ENCODE measurements at regions not wholly inside any gene's neighbourhood (a gene's known extent, or its start where the extent isn't known, plus 50 kb on each side); places are given as distances from the start of the nearest gene placed in this dataset.

DNA sequence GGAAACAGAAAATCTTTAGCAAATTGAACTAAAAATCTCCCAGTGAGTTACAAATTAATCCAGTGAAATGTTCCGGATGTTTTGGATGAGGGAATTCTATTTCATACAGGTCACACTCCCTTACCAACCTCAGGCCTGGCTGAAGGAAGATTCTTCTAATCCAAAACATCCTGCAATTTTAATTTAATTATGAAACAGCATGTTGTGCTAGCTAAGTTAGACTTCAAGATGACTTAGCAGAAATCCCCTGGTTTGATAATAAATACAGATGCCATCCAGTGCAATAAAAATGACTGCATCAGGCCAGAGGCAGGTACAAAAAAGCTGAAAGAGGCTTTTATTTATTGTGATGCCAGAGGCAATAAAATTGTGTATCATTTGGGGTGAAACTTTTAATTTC lies 96.7 kb upstream of the CLDN10 start:
- no peak for DNase-seq

DNA sequence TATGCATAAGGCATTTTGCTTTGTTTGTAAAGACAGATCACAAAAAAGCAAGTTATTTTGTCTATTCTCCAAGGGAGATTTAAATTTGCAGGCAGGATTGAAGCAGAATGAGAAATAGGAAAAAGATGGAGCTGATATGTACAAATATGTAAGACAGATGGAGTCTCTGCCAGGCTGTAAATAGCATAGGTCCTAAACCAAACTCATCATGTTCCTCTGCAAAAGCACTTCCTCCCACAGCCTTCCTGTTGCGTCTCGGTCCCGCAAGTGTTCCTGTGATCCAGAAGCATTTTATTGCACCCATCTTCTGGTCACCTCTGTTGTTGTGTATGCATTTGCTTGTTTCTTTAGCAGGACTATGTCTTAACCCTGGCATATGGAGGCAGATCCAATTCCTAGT lies 95.7 kb upstream of the CLDN10 start:
- DNase-seq, result no peak

DNA sequence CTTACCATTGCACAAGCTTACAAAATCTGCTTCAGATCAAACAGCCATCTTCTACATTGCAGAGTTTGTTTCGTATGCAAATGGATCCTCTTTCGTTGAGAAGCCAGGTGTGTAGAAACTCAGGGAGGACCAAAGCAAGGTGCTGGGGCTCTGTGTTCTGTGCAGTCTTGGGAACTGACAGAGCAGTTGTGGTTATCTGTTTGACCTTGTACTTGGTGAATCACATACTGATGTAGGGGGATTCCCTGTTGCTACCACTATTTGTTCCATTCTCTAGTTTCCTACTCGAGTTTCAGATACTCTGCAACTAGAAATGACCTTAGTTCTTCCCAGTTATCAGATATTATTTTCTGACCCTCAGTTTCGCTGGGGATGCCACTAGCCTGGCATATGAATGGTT lies 95.2 kb upstream of the CLDN10 start:
- no peak for DNase-seq

DNA sequence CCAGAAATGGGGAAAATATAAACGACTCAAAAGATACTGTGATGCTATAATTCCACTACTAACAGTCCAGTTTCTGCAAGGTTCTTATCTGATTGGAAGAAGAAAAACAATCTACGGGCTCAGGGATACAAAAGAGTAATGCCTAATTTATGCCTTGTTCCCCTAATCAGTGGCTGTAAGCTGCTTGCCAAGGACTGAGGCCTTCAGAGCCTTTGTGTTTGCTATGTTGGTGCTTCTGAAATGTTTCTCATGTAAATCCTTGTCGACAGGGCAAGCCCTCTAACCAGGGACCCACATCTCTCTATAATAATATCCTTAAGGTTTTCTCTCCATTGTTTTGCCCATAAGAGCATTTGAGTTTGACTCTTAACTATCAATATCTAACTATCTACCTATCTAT lies 89.7 kb upstream of the CLDN10 start:
- DNase-seq, result no peak

DNA sequence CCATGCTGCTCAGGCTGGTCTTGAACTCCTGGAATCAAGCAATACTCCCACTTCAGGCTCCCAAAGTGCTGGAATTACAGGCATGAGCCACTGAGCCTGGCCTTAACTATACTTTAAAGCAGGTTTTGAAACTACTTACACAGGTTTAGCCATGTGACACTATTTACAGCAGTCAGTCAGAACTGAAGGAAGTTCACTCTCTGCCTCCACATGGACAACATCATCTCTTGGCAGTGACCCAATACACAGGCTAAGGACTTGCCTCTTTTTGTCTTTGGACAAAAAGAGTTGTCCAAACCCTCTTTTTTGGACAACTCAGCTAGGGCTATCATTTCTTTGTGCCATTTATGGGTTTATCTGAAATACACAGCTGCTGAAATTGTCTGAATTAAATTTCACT lies 89.0 kb upstream of the CLDN10 start:
- no peak for DNase-seq

DNA sequence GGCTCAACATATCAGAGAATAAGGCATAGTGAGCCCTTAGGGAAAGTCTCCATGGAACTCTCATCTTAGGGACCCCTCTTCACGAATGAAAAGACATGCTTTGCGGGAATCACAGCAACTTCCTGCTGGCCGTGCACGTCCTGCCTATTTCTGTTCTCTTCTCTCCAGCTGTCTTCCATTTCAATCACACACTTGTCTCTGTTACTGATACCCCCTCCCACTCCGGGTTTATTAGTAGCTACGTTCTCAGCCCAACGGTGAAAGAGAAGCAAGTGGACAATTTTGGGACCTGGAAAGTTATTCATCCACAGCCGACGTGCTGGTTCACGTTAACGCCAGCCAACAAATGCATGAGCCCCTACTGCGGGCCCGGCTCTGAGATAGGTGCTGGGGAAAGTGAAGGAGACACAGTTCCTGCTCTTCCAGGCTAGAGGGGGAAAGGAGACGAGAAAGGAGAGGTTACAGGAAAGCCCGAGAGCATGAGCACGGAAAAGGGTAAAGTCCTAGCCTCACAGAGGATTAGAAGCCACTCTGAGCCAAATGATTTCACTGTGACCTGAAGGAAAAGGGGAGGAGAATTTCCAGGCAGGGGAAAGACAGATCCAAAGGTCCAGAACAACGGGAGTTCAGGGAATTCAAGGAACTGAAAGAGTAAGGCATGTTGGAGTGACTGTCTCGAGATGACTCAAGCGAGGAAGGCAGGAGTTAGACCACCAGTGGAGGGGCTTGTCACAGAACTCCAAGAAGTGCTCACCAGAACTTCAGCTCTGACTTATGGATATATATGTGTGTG lies 81.8 kb upstream of the CLDN10 start:
- no peak for DNase-seq

DNA sequence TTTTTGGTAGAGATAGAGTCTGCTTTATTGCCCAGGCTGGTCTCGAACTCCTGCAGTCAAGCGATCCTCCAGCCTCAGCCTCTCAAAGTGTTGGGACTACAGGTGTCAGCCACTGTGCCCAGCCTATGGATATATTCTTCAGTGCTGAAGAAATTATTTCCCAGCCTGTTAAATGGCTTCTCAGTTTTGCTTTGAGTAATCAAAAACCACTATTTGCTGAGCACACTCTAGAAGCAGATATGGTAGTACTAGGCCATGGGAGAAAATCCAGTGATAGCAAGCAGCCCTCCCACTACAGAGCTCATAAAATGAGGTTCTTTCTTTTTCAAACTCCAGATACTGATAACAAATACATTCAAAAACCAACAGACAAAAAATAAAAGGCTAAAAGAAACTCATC lies 80.6 kb upstream of the CLDN10 start:
- no peak for DNase-seq

DNA sequence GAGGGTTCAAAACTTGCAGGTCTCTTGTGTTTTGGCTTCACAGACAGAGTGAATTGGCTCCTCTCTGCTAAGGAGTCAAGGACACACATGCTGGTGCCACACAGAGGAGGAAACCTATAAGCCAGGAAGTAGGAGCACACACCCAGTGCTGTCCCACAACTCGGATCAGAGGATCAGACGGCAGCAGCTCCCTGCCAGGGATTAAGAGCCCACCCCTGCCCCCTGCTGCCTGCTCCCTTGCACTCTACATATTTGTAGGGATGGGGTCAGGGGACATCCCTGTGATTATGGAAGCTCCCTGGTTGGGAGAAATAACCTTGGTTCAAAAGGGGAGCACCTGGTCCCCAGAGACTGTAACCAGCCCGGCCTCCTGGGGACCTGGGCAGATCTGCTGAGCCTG lies 77.5 kb upstream of the CLDN10 start:
- DNase-seq, result no peak

DNA sequence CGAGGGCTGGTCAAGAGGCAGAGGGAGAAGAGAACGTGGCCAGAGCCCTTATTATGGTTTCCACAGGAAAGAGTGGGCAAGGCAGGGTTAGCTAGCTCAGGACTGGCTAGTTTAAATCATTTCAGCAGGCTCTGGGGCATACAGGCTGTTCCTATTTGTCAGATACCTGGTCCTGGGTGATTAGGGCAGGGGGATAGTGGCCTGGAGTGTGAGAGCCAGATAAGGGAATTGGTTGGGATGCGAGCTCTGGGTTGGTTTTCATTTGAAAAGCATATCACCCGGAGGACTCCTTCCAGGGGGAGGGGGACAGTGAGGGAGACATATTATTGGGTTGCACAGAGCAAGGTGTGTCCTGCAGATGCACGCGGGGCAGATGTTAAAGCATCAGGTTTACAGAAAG lies 75.3 kb upstream of the CLDN10 start:
- no peak for DNase-seq

DNA sequence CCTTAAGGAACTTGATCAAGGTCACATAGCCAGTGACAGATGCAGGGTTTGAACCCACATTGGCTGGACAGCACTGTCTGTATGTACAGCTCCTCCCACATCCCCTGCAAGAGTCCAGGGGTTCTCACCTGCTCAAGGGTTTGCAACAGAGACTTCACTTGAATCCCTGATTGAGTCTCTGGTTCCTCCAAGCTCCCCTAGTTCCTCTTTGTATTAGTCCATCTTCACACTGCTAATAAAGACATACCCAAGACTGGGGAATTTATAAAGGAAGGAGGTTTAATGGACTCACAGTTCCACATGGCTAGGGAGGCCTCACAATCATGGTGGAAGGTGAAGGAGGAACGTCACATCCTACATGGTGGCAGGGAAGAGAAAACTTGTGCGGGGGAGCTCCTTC lies 72.8 kb upstream of the CLDN10 start:
- DNase-seq, result no peak

DNA sequence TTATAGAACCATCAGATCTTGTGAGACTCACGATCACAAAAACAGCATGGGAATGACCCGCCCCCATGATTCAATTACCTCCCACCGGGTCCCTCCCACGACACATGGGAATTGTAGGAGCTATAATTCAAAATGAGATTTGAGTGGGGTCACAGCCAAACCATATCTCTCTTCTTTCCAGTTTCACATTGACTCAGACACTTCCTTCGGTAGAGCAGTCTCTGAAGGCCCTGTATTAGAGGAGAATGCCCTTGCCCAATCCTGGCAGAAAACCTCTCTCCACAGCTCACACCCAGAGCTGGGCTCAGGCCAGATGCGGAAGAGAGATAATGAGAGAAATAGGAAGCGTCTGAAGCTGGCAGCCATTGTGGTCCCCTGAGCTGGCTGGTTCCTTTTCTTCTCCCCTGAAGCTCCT lies 72.4 kb upstream of the CLDN10 start:
- no peak for DNase-seq

DNA sequence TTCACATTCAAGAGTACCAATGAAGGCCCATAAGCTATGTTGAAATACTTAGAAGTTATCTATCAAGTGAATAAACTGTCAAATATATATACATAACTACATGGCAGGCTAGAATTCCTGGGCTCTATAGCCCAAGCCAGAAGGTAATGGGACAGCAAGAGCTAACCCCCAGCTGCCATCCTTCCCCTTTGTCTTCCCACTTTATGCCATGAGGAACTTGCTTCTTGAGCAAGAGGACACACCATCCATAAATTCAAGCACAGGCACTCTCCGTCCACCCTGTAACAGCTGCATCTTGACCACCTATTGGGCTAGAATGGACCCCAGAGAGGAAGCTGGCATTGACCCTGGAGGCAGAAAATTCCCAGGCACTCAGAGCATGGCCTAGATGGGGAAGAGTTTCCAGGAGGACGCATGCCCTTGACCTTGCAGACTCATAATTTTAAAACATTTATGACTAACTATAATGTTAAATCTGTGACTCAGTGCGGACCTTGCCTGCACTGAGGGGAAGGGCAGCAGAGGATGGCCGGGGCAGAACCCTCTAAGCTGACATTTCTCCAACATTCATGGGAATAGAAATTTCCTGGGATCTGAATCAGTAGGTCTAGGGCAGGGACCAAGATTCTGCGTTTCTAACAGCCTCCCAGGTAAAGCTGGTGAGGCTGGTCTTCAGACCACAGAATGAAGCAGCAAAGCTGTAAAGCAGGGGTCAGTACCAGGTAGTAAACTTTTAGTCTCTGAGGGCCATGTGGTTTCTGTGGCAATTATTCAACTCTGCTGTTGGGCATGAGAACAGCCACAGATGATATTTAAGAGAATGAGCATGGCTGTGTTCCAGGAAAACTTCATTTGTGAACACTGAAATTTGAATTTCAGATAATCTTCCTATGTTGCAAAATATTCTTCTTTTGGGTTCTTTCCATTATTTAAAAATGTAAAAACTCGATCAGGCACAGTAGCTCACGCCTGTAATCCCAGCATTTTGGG lies 71.4 kb upstream of the CLDN10 start:
- DNase-seq, result no peak

DNA sequence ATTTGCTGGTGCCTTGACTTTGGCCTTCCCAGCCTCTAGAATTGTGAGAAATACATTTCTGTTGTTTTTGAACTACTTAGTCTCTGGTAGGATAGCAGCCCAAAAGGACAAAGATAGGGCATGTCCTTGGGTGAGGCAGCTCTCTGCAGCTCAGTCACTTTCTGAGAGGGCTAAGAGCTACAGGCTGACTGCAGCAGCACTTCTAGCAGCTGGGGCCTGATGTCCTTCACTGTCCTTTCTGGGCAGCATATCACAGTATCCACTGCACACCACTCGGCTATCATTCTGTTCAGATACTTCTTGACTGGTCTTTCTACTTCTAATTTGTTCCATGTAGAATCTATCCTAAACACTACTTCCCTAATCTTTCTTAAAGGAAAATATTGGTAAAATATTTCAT lies 68.5 kb upstream of the CLDN10 start:
- DNase-seq, result no peak

DNA sequence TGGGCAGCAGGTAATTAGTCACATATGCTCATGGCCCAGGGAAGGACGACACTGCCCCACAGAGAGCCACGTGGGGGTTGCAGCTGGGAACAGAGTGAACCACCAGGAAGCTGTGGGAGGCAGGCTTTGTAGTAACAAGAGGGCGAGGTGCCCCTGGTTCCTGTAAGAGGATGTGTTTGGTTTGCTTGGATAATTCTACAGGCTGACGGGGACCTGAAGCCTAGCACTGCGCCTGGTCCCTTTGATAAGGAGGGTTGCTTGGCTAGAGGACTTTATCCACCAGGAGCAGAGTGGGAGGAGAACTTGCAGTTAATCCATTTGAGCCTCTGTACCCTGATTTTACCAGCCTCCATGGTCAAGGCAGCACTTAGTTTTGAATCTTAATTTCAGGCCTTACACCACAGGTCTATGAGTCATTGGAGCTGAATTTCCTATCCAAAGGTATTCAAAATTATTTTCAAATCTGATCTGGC lies 67.4 kb upstream of the CLDN10 start:
- no peak for DNase-seq

DNA sequence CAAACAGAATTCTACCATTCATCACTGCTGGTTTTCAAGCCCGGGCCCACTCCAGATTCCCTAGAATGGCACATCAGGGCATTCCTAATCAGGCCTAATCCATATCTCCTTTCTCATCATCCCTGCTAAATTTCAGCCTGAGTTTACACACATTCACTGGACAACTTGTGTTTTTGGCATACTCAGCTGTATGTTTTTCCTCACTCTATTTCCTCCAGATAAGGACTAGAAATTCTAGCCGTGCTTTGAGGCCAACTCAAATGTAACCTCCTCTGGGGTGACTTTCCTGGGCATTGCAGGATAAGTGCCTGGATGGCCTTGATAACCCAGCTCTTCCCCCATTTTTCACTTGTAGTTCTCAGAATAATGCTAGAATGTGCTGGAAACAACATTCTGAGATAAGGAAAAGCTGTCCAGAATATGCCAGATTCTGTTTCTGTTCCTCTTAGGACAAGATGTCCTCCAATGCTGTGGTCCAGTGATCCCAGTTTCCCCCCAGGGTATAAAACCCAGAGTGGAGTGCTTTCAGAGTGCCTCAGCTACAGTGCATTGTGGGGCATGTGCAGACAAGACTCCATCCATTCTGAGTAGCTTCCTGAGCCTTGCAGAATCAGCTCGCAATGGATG lies 66.9 kb upstream of the CLDN10 start:
- DNase-seq, result no peak

DNA sequence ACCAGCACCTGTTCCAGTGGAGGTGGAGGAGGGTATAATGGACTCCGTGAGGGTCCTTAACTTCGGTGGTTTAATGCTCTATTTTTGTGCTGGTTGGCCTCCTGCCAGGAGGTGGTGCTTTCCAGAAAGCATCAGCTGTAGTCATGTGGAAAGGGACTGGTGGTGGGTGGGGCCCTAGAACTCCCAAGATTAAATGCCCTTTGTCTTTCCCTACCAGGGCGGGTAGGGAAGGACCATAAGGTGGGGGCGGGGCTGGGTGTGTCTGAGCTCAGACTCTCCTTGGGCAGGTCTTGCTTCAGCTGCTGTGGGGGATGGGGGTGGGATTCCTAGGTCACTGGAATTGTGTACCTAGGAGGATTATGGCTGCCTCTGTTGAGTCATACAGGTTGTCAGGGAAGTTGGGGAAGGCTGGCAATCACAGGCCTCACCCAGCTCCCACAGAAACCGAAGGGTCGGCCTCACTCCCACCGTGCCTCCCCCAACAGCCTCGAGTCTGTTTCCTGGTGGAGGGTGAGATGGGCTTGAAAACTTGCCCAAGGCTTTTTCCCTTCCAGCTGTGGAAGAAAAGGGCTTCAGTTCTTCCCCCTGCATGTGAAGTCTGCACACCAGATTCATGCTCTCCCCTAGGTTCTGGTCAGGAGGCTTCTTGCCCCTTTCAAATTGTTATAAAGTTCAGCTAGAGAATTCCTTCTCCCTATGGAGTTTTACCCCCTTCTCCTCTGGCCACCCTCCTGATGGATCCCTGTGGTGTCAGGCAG lies 60.3 kb upstream of the CLDN10 start:
- DNase-seq, result no peak

DNA sequence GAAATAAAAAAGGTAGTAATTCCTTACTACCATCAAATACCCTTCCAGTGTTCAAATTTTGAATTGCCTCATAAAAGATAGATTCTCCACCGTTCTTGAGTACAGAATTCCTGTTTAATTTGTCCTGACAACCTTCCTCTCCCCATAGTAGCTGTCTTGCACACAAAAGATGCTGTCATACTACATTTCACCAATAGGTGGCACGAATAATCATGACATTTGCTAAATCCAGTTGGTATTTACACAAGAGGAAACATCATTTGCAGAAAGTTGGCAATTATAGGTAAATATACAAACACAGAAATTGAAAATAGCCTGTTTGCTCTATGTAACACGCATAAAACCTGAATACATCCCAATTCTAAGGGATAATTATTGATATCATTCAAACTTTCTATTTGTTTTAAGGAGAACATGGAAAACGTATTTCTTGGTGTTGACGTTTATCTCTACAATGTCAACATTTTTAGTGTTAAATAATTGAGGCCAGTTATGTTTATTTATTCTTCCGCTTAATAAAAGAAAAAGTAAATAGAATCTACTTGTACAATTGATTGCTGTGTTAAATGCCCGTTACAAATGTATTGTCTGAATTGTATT lies 58.3 kb upstream of the CLDN10 start:
- no peak for DNase-seq

DNA sequence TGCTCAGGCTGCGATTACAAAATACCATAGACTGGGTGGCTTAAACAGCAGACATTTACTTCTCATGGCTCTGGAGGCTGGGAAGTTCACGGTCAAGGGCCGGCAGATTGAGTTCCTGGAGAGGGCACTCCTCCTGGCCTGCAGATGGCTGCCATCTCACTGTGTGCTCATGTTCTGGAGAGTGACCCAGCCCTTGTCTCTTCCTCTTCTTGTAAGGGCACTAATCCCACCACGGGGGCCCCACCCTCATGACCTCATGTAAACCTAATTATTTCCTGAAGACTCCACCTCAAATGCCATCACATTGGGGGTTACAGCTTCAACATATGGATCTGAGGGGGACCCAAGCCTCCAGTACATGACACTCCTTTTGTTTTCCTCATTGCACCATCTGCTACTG lies 56.0 kb upstream of the CLDN10 start:
- DNase-seq, result no peak

DNA sequence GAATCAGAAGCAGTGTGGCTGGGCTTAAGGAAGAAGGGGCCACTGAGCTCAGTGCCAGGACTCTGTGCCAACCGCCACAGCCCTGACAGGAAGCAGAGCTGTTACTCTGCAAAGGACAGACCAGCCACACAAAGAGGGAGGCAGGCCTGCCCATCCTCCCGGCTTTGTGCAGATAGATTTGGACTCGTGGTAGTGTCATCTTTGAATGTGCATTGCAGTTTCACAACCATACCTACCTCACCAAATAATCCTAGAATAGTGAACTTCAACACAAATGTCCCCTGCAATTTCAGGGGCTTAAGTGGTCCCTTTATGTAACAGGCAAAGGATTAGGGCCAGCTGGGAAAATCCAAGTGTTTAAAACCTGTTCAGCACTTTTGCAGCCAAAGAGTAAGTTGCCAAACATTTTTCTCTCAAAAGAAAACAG lies 55.1 kb upstream of the CLDN10 start:
- no peak for DNase-seq

DNA sequence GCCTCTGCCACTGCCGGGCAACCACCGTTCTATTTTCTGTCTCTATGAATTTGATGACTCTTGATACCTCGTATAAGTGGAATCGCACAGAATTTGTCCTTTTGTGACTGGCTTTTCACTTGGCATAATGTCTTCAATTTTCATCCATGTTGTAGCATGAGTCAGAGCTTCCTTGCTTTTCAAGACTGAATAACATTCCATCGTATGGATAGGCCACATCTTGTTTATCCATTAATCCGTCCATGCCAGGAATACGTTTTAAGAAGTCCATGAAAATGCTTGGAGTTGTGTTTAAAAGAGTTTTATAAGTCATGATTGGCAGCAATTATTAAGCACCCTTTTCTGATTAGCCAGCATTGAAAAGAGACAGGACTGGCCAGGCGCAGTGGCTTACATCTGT lies 53.6 kb upstream of the CLDN10 start:
- DNase-seq, result no peak

DNA sequence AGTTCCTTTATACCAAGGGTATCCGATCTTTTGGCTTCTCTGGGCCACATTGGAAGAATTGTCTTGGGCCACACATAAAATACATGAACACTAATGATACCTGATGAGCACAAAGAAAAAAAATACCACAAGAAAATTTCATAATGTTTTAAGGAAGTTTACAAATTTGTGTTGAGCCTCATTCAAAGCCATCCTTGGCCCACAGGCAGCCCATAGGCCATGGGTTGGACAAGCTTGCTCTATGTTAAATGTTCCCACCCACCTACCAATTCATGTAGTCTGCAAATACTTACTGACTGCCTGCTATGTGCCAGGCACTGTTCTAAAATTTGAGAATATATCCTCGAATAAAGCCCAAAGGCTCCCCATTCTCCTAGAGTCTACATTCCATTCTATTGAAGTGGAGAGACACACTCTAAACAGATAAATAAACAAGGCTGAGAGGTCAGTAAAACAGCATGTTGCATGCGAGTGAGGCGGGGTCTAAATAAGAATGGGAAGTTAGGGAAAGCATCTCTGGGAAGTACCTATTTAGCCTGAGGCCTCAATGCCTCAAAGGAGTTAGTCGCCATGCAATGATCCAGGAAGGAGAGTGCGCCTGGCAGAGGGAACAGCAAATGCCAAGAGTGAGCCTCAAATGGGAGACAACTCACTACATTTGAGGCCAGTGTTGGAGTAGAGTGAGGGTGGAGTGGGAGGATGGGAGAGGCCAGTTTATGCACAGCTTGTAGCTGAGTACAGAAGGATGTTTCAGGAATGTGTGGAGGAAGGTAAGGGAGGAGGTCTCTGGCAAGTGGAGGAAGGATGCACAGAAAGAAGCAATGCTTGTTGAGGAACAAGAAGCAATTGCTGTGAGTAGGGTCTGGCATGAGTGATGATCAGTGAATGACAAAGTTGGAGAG lies 52.5 kb upstream of the CLDN10 start:
- no peak for DNase-seq
